RWPE2 (cell line): ENCODE measurements at regions not wholly inside any gene's neighbourhood (a gene's known extent, or its start where the extent isn't known, plus 50 kb on each side); places are given as distances from the start of the nearest gene placed in this dataset.
"Not testable (repeated sequence)": the region's sequence is repeated elsewhere in the genome, so short reads cannot be mapped to it uniquely, and the experiment has no call there.

Experiments
- ATAC-seq: fragments of 200-7000 bp; cut with Tn5 transposase; 3 replicates; pipeline ENCODE4 v1.9.1; 2021; ENCODE audit warnings: low read depth
- DNase-seq: peaks from one replicate; pipeline ENCODE4 v3.0.0-alpha.2; 2020; ENCODE audit warnings: low spot score
- H3K27ac ChIP-seq: fragments of 450-650 bp; 2 replicates; pipeline ENCODE4 v1.5.1; 2017; ENCODE audit warnings: mild to moderate bottlenecking; ENCODE audit not compliant: poor library complexity, severe bottlenecking
- H3K27me3 ChIP-seq: fragments of 250-450 bp; sonication (Bioruptor Pico); 2 replicates; pipeline ENCODE4 v1.5.1; 2021; ENCODE audit warnings: mild to moderate bottlenecking, moderate library complexity; ENCODE audit not compliant: insufficient read depth, poor library complexity, severe bottlenecking
- H3K36me3 ChIP-seq: fragments of 250-450 bp; sonication (Bioruptor Pico); 2 replicates; pipeline ENCODE4 v1.5.1; 2020; ENCODE audit warnings: low read depth, mild to moderate bottlenecking, moderate library complexity
- H3K4me1 ChIP-seq: fragments of 250-450 bp; sonication (Bioruptor Pico); 2 replicates; pipeline ENCODE4 v1.5.1; 2021; ENCODE audit warnings: mild to moderate bottlenecking, moderate library complexity; ENCODE audit not compliant: insufficient read depth, poor library complexity, severe bottlenecking
- H3K4me3 ChIP-seq: fragments of 250-450 bp; sonication (Bioruptor Pico); 2 replicates; pipeline ENCODE4 v1.5.1; 2021; ENCODE audit warnings: mild to moderate bottlenecking, moderate library complexity; ENCODE audit not compliant: severe bottlenecking
- H3K9me3 ChIP-seq: fragments of 250-450 bp; sonication (Bioruptor Pico); 2 replicates; pipeline ENCODE4 v1.5.1; 2021; ENCODE audit warnings: mild to moderate bottlenecking, moderate library complexity; ENCODE audit not compliant: severe bottlenecking
- CTCF ChIP-seq: fragments of 450-650 bp; IDR thresholded peaks from one replicate; pipeline ENCODE4 v1.5.1; 2017; ENCODE audit warnings: mild to moderate bottlenecking, moderate library complexity; ENCODE audit not compliant: poor library complexity, severe bottlenecking

GRCh38 chr2:58466804-58467203 lies 225.7 kb upstream of the FANCL start:
- no peaks in the 10 kb centered on the region for H3K27me3 ChIP-seq
- H3K4me3 ChIP-seq = no peak overlapping the region
- ATAC-seq (no peak), DNase-seq (no peak)
- H3K27ac ChIP-seq = no peak overlapping the region
- H3K36me3 ChIP-seq = no peaks in the 10 kb centered on the region
- H3K4me1 ChIP-seq = no peaks in the 10 kb centered on the region
- no peaks in the 10 kb centered on the region for H3K9me3 ChIP-seq
- TF ChIP-seq CTCF = no peak

- H3K27ac ChIP-seq, H3K27me3 ChIP-seq, ATAC-seq, H3K36me3 ChIP-seq, DNase-seq, H3K9me3 ChIP-seq, H3K4me1 ChIP-seq, H3K4me3 ChIP-seq: not testable (repeated sequence)
These were observed 224.9 kb upstream of the FANCL start for GRCh38 chr2:58466021-58466420.

GRCh38 chr2:58460670-58461069 lies 219.5 kb upstream of the FANCL start:
- Histone ChIP-seq H3K9me3 (no peaks in the 10 kb centered on the region), H3K4me1 (no peaks in the 10 kb centered on the region), H3K4me3 (no peak overlapping the region), H3K27me3 (no peaks in the 10 kb centered on the region), H3K36me3 (no peaks in the 10 kb centered on the region), H3K27ac (no peak overlapping the region)
- TF ChIP-seq CTCF = no peak
- ATAC-seq (no peak), DNase-seq (no peak)

- Histone ChIP-seq H3K4me3 (no peak overlapping the region), H3K27ac (no peak overlapping the region), H3K4me1 (peaks cover 8% of the 10 kb centered on the region), H3K36me3 (no peaks in the 10 kb centered on the region), H3K27me3 (no peaks in the 10 kb centered on the region), H3K9me3 (no peaks in the 10 kb centered on the region)
- ATAC-seq (no peak), DNase-seq (no peak)
- no peak for TF ChIP-seq CTCF
These were observed 208.3 kb upstream of the FANCL start for GRCh38 chr2:58449286-58450010.

- ATAC-seq = no peak
- no peak for TF ChIP-seq CTCF
- Histone ChIP-seq H3K4me1 (peaks cover 8% of the 10 kb centered on the region), H3K27ac (no peak overlapping the region), H3K27me3 (no peaks in the 10 kb centered on the region), H3K36me3 (no peaks in the 10 kb centered on the region), H3K4me3 (no peak overlapping the region), H3K9me3 (no peaks in the 10 kb centered on the region)
- DNase-seq = no peak
These were observed 207.7 kb upstream of the FANCL start for GRCh38 chr2:58448845-58449244.
